NCI-H1105 (cell line): ENCODE measurements at regions not wholly inside any gene's neighbourhood (a gene's known extent, or its start where the extent isn't known, plus 50 kb on each side); places are given as distances from the start of the nearest gene placed in this dataset.

ENCODE experiments used
- DNase-seq: peaks from one replicate; lab custom pipeline; 2025; lab: John Stamatoyannopoulos, UW

- no peak for DNase-seq
These were observed 263.2 kb downstream of the STK31 start for GRCh38 chr7:23973264-23973663.

- no peak for DNase-seq
These were observed 270.1 kb downstream of the STK31 start for GRCh38 chr7:23980081-23980480.

- DNase-seq: no peak
These were observed 271.3 kb downstream of the STK31 start for GRCh38 chr7:23981314-23981713.

- DNase-seq: no peak
These were observed 271.7 kb downstream of the STK31 start for GRCh38 chr7:23981758-23982157.

- DNase-seq: no peak
These were observed 278.5 kb upstream of the NPY start for GRCh38 chr7:24005517-24005916.

- DNase-seq: no peak
These were observed 273.5 kb upstream of the NPY start for GRCh38 chr7:24010495-24010894.

DNA sequence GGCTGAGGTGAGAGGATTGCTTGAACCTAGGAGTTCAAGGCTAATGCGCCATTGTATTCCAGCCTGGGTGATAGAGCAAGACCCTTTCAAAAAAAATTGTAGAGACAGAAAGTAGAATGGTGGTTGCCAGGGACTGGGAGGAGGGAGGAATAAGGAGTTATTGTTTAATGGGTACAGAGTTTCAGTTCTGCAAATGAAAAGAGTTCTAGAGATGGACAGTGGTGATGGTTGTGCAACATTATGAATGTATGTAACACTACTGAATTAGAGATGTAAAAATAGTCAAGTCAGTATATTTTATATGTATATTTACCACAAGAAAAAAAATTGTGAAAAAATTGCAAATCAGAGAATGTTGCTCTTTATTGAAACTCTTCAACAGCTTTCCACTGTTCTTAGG lies 266.5 kb upstream of the NPY start:
- no peak for DNase-seq

GRCh38 chr7:24018331-24018730 lies 265.7 kb upstream of the NPY start:
- no peak for DNase-seq

GRCh38 chr7:24019841-24020240 lies 264.1 kb upstream of the NPY start:
- DNase-seq: no peak

DNA sequence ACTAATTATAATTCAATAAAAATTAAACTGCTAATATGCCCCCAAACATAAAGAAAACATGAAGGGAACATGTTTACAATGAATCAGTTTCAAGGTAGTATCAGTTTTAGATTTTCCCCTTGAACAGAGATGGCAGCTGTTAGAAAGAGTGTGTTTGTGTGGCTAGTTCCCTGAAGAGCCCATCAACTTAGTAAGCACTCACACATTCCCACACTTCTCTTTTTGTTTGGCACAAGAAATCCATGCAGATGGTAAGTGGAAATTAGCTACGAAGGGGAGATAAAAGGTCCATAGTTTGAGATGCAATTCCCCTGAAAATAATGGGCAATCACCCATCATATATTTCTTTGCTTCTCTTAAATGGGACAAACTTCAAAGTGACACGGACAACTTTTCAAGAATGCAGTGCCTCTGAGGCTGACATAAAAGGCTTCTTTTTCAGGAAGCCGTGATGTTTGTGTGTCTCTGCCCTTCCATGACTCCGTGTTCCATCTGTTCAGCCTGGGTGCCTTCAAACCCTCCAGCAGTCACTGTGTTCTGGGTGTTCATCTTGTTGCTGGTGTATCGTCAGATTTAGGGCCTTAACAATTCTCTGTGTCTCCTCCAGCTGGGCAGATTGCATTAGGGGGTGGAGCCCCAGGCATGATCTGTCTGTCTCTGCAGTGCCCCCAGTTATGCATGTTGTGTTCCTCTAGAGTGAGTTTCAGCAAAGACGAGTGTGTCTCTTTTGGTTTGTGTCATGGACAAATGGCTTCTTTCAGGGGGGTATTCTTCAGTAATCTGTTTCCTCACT lies 259.5 kb upstream of the NPY start:
- no peak for DNase-seq

DNA sequence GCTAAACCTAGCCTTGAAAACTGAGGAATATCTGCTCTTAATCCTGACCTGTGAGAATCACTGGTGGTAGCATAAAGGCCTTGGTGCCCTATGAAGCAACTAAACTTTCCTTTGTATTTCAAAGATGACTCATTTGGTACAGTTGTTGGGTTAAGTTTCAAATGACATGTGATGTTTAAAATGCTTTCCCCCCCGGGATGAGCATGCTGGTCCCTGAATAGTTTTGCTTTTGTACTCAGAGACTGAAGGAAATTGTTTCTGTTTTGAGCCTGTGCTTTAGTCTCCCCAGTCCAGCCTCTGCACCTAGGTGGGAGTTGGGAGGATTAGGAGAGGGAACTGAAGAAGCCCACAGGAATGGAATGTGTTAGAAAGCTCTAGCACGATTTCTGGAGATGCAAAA lies 258.9 kb upstream of the NPY start:
- no peak for DNase-seq

DNA sequence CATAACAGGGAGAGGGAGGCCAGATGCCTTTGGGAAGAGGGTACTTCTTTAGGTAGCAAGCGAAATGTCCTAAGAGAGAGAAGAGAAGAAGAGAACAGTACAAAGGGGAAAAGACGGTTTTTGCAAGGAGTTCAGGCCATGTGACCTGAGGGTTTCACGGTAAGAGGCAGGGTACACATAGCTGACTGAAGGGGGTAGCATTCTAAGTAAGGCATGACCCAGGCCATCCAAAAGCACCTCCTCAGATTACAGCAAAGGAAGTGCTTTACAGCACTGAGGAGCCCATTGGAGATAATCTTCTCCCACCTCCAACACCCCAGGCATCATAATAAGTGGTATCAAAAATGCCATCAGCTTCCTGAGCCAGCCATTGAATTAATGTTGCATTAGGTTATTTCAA lies 258.2 kb upstream of the NPY start:
- no peak for DNase-seq

GRCh38 chr7:24026351-24026750 lies 257.6 kb upstream of the NPY start:
- no peak for DNase-seq

DNA sequence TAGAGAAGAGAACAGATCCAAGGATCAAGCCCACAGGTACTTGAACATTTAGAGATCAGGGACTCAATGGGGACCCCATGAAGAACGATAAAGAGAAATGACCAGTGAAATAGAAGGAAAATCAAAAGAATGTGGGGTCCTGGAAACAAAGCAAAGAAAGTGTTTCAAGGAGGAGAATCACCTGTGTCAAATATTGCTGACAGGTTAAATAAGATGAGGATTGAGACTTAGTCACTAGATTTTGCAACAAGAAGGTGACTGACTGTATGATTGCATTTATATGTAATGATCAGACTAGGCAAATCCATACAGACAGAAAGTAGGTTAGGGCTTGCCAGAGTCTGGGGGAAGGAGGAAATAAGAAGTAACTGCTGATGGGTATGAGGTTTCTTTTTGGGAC lies 254.9 kb upstream of the NPY start:
- DNase-seq: no peak

GRCh38 chr7:24034251-24034650 lies 249.7 kb upstream of the NPY start:
- DNase-seq: no peak

- DNase-seq: no peak
These were observed 248.5 kb upstream of the NPY start for GRCh38 chr7:24035366-24036032.

- no peak for DNase-seq
These were observed 248.0 kb upstream of the NPY start for GRCh38 chr7:24036033-24036412.

- DNase-seq: peak; percentile 61
These were observed 245.0 kb upstream of the NPY start for GRCh38 chr7:24038993-24039392.

GRCh38 chr7:24039991-24040624 lies 243.9 kb upstream of the NPY start:
- no peak for DNase-seq

DNA sequence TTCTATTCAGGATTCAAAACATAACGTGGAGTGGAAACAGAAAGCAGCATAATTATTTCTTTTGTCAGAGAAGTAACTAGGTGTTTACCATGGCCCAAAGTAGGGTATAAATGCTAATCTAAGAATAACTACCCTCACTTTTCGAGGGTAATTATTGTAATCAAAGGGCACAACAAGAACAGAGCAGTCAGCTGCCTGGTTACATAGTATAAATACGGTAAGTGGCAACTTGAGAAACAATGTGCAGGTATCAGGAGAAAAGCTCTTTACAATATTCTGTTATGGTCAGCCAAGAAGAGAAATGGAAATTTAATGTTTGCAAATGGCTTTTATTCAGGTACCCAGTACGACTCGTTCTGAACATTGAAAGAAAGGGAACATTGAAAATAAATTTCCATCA lies 242.0 kb upstream of the NPY start:
- no peak for DNase-seq

GRCh38 chr7:24049296-24049695 lies 234.7 kb upstream of the NPY start:
- DNase-seq: no peak

GRCh38 chr7:24050991-24051560 lies 232.9 kb upstream of the NPY start:
- DNase-seq: no peak

DNA sequence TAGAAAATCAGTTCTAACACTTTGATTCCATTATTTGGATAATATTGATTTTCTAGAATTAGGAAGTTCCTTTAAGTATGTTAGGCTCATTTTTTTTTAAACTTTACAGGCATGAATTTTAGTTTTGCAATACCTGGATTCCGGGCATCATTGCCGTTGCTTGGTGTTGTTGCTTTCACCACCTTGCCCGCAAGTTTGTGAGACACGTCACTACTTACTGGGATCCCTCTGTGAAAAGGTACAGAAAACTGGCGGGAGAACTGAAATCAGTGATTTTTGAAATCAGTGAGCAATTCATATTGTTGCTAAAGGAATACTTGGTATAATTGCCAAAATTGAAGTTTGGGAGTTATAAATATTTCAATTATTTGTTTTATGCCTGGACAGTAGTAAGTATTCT lies 232.3 kb upstream of the NPY start:
- DNase-seq: no peak
